ENCODE measurements at regions not wholly inside any gene's neighbourhood (a gene's known extent, or its start where the extent isn't known, plus 50 kb on each side); places are given as distances from the start of the nearest gene placed in this dataset.
A peak's percentile ranks its signal among the peaks of the same experiment; 100 is the strongest.
"Not testable (repeated sequence)": the region's sequence is repeated elsewhere in the genome, so short reads cannot be mapped to it uniquely, and the experiment has no call there.

- peaks cover 13% of the 10 kb centered on the region for H3K4me1 ChIP-seq (ENCODE audit: control insufficient read depth, insufficient read depth, low read length)
- no peak for DNase-seq
- 78% methylated on average over 4 of the region's 4 CpGs for WGBS (ENCODE audit: insufficient coverage)
- no peaks in the 10 kb centered on the region for H3K9me3 ChIP-seq (replicated peaks; ENCODE audit: control insufficient read depth, low read depth, low read length)
- H3K4me3 ChIP-seq (ENCODE audit: low read length), result no peak overlapping the region
- no peak overlapping the region for H3K27ac ChIP-seq (ENCODE audit: low read length)
- peaks cover 2% of the 10 kb centered on the region for H3K27me3 ChIP-seq (ENCODE audit: control insufficient read depth, insufficient read depth, low read length)
- H3K36me3 ChIP-seq (ENCODE audit: control insufficient read depth, insufficient read depth, low read length), result no peaks in the 10 kb centered on the region
Measured at GRCh38 chr11:45000918-45001317, 50.2 kb upstream of the TP53I11 start.

GRCh38 chr11:45001466-45002165, 50.9 kb upstream of the TP53I11 start:
- Histone ChIP-seq H3K4me1 (ENCODE audit: control insufficient read depth, insufficient read depth, low read length) (peaks cover 13% of the 10 kb centered on the region), H3K36me3 (ENCODE audit: control insufficient read depth, insufficient read depth, low read length) (no peaks in the 10 kb centered on the region), H3K9me3 (replicated peaks; ENCODE audit: control insufficient read depth, low read depth, low read length) (no peaks in the 10 kb centered on the region), H3K27ac (ENCODE audit: low read length) (no peak overlapping the region), H3K4me3 (ENCODE audit: low read length) (no peak overlapping the region), H3K27me3 (ENCODE audit: control insufficient read depth, insufficient read depth, low read length) (peaks cover 2% of the 10 kb centered on the region)
- WGBS (ENCODE audit: insufficient coverage), result no CpG with 5 or more reads among the region's 6 CpGs
- DNase-seq, result no peak

DNA sequence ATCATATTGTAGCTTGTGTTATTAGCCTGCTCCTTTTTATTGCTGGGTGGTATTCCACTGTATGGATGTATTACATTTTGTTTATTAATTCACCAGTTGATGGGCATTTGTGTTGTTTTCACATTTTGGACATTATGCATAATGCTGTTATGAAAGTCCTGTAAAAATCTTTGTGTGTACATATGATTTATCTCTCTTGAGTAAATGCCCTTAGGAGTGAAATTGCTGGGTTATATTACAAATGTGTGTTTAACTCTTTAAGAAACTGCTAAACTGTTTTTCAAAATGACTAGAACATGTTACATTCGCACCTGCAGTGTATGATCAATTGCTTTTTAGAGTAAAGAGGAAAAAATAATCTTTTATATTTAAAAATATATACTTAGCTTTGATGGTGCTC, 54.4 kb upstream of the TP53I11 start:
- Histone ChIP-seq H3K36me3 (ENCODE audit: control insufficient read depth, insufficient read depth, low read length) (no peaks in the 10 kb centered on the region), H3K27me3 (ENCODE audit: control insufficient read depth, insufficient read depth, low read length) (peaks cover 2% of the 10 kb centered on the region), H3K9me3 (replicated peaks; ENCODE audit: control insufficient read depth, low read depth, low read length) (no peaks in the 10 kb centered on the region), H3K4me3 (ENCODE audit: low read length) (no peak overlapping the region), H3K27ac (ENCODE audit: low read length) (no peak overlapping the region), H3K4me1 (ENCODE audit: control insufficient read depth, insufficient read depth, low read length) (no peaks in the 10 kb centered on the region)
- WGBS (ENCODE audit: insufficient coverage), result no CpG with 5 or more reads among the region's 1 CpG
- no peak for DNase-seq

DNA sequence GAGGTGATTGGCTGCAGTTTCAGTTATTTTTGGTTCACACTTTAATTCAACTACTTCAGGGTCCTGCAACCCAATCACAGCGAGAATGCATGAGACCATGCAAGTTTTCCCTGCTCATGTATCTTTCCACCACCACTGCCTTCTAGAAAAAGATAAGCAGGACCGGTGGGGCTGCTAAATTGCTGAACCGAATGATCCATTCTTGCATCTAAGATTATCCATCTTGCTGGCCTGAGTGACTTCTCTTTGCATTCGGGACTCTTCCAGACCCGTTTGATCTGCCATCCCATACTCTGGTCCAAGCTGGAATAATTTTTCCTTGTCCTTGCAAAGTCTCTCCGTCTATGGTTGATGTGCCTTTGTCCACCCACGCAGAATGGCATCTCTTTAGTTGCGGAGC, 56.3 kb upstream of the TP53I11 start:
- no peaks in the 10 kb centered on the region for H3K4me1 ChIP-seq (ENCODE audit: control insufficient read depth, insufficient read depth, low read length)
- H3K4me3 ChIP-seq (ENCODE audit: low read length), result no peak overlapping the region
- 67% methylated on average over 7 of the region's 8 CpGs for WGBS (ENCODE audit: insufficient coverage)
- H3K9me3 ChIP-seq (replicated peaks; ENCODE audit: control insufficient read depth, low read depth, low read length), result no peaks in the 10 kb centered on the region
- H3K27ac ChIP-seq (ENCODE audit: low read length), result no peak overlapping the region
- H3K27me3 ChIP-seq (ENCODE audit: control insufficient read depth, insufficient read depth, low read length), result peaks cover 2% of the 10 kb centered on the region
- no peaks in the 10 kb centered on the region for H3K36me3 ChIP-seq (ENCODE audit: control insufficient read depth, insufficient read depth, low read length)
- DNase-seq, result no peak

GRCh38 chr11:45015983-45016382, 65.3 kb upstream of the TP53I11 start:
- H3K9me3 ChIP-seq (replicated peaks; ENCODE audit: control insufficient read depth, low read depth, low read length); H3K27me3 ChIP-seq (ENCODE audit: control insufficient read depth, insufficient read depth, low read length); H3K4me3 ChIP-seq (ENCODE audit: low read length); H3K27ac ChIP-seq (ENCODE audit: low read length); DNase-seq; H3K4me1 ChIP-seq (ENCODE audit: control insufficient read depth, insufficient read depth, low read length); H3K36me3 ChIP-seq (ENCODE audit: control insufficient read depth, insufficient read depth, low read length): not testable (repeated sequence)
- no CpG with 5 or more reads among the region's 5 CpGs for WGBS (ENCODE audit: insufficient coverage)

GRCh38 chr11:45016446-45016845, 65.8 kb upstream of the TP53I11 start:
- H3K4me1 ChIP-seq (ENCODE audit: control insufficient read depth, insufficient read depth, low read length), result peaks cover 10% of the 10 kb centered on the region
- not testable (repeated sequence) for H3K27me3 ChIP-seq (ENCODE audit: control insufficient read depth, insufficient read depth, low read length); H3K36me3 ChIP-seq (ENCODE audit: control insufficient read depth, insufficient read depth, low read length); H3K27ac ChIP-seq (ENCODE audit: low read length); DNase-seq; H3K4me3 ChIP-seq (ENCODE audit: low read length); H3K9me3 ChIP-seq (replicated peaks; ENCODE audit: control insufficient read depth, low read depth, low read length)
- no CpG with 5 or more reads among the region's 4 CpGs for WGBS (ENCODE audit: insufficient coverage)

DNA sequence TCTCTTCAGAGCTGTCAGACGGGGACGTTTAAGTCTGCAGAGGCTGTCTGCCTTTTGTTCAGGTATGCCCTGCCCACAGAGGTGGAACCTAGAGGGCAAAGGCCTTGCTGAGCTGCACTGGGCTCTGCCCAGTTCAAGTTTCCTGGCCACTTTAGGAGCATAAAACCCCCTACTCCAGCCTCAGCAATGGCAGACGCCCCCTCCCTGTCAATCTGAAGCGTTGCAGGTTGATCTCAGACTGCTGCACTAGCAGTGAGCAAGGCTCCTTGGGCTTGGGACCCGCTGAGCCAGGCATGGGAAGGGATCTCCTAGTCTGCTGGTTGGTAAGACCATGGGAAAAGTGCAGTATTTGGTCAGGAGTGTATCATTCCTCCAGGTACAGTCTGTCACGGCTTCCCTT, 66.6 kb upstream of the TP53I11 start:
- H3K27ac ChIP-seq (ENCODE audit: low read length), result no peak overlapping the region
- 77% methylated on average over 4 of the region's 6 CpGs for whole genome bisulfite sequencing (ENCODE audit: insufficient coverage)
- H3K36me3 ChIP-seq (ENCODE audit: control insufficient read depth, insufficient read depth, low read length), result no peaks in the 10 kb centered on the region
- no peaks in the 10 kb centered on the region for H3K9me3 ChIP-seq (replicated peaks; ENCODE audit: control insufficient read depth, low read depth, low read length)
- H3K4me1 ChIP-seq (ENCODE audit: control insufficient read depth, insufficient read depth, low read length), result peaks cover 19% of the 10 kb centered on the region
- no peak for DNase-seq
- no peak overlapping the region for H3K4me3 ChIP-seq (ENCODE audit: low read length)
- peaks cover 3% of the 10 kb centered on the region for H3K27me3 ChIP-seq (ENCODE audit: control insufficient read depth, insufficient read depth, low read length)

DNA sequence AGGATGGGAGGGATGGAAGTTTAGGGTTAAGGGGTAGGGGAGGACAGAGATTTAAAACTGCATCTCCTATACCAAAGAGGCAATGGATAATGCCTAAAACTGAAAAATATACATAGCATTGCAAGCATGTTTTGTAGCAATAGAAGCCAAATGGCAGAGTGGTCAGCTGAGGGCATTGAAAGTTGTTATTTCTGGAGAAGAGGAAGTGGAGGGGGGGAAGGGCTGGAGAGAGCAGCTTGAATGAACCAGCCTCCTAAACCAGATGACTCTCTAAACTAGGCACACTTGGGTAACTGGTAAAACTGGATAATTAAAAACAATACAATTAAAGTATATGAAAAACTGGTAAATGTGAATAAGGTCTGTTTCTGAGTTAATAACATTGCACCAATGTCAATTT, 70.3 kb upstream of the TP53I11 start:
- Histone ChIP-seq H3K4me3 (ENCODE audit: low read length) (no peak overlapping the region), H3K27ac (ENCODE audit: low read length) (peak overlapping the region; percentile 60), H3K27me3 (ENCODE audit: control insufficient read depth, insufficient read depth, low read length) (peaks cover 3% of the 10 kb centered on the region), H3K36me3 (ENCODE audit: control insufficient read depth, insufficient read depth, low read length) (no peaks in the 10 kb centered on the region), H3K9me3 (replicated peaks; ENCODE audit: control insufficient read depth, low read depth, low read length) (no peaks in the 10 kb centered on the region), H3K4me1 (ENCODE audit: control insufficient read depth, insufficient read depth, low read length) (peaks cover 52% of the 10 kb centered on the region)
- DNase-seq, result peak; percentile 72

- peak; percentile 94 for DNase-seq
- Histone ChIP-seq H3K4me1 (ENCODE audit: control insufficient read depth, insufficient read depth, low read length) (peaks cover 59% of the 10 kb centered on the region), H3K27me3 (ENCODE audit: control insufficient read depth, insufficient read depth, low read length) (peaks cover 3% of the 10 kb centered on the region), H3K27ac (ENCODE audit: low read length) (peak overlapping the region; percentile 60), H3K4me3 (ENCODE audit: low read length) (no peak overlapping the region), H3K9me3 (replicated peaks; ENCODE audit: control insufficient read depth, low read depth, low read length) (no peaks in the 10 kb centered on the region), H3K36me3 (ENCODE audit: control insufficient read depth, insufficient read depth, low read length) (no peaks in the 10 kb centered on the region)
- 0% methylated on average over 8 of the region's 9 CpGs for WGBS (ENCODE audit: insufficient coverage)
Measured at GRCh38 chr11:45021692-45022141, 71.0 kb upstream of the TP53I11 start.

DNA sequence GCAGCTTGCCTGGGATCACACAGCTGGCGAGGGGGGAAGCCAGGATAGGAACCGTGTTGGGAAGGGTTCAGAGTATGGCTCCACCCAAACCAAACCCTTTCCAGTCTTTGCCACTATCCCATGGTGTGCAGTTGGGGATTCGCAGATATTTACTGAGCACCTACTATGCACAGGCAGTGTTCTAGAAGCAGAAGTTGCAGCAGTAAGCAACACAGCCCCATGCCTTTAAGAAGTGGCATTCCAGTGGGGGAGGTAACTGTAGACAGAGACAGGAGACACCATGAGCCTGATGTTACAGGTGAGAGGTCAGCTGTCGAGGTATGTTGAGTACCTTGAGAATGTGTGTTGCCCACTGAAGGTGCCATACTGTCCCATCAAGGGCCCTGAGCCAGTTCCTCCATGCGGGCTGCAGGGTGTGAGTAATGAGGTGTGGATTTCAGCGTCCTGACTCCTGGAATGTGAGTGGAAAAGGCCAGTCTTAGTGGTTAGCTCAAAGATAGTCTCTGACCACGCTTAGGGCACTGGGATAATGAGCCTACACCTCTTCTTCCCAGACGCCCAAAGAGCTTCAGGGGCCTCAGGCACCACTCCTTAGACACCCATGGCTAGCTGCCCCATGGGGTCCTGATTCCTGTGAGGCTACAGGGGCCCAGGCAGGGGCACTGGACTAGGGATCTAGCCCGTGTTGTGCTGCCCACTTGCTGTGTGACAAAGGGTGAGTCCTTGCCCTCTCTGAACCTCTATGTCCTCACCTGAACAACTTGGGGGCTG, 71.8 kb upstream of the TP53I11 start:
- peaks cover 3% of the 10 kb centered on the region for H3K27me3 ChIP-seq (ENCODE audit: control insufficient read depth, insufficient read depth, low read length)
- no peaks in the 10 kb centered on the region for H3K36me3 ChIP-seq (ENCODE audit: control insufficient read depth, insufficient read depth, low read length)
- DNase-seq, result no peak
- no peaks in the 10 kb centered on the region for H3K9me3 ChIP-seq (replicated peaks; ENCODE audit: control insufficient read depth, low read depth, low read length)
- no peak overlapping the region for H3K4me3 ChIP-seq (ENCODE audit: low read length)
- peak overlapping the region; percentile 60 for H3K27ac ChIP-seq (ENCODE audit: low read length)
- peaks cover 64% of the 10 kb centered on the region for H3K4me1 ChIP-seq (ENCODE audit: control insufficient read depth, insufficient read depth, low read length)
- WGBS (ENCODE audit: insufficient coverage), result 53% methylated on average over 2 of the region's 9 CpGs
